Type B pancreatic cell (in vitro differentiated cells): ENCODE measurements at regions not wholly inside any gene's neighbourhood (a gene's known extent, or its start where the extent isn't known, plus 50 kb on each side); places are given as distances from the start of the nearest gene placed in this dataset.

Experiments used
- DNase-seq: peaks from one replicate; pipeline ENCODE4 v3.0.0; 2021; ENCODE audit warnings: mixed read lengths; ENCODE audit not compliant: unreplicated experiment; ENCODE audit errors: extremely low spot score
- H3K27ac Mint-ChIP-seq: 2 replicates; pipeline ENCODE4 v1.8.0; 2021; ENCODE audit warnings: mild to moderate bottlenecking, mixed read lengths
- H3K27me3 Mint-ChIP-seq: 2 replicates; pipeline ENCODE4 v1.8.0; 2021; ENCODE audit warnings: mixed read lengths
- H3K36me3 Mint-ChIP-seq: 2 replicates; pipeline ENCODE4 v1.8.0; 2021; ENCODE audit warnings: mixed read lengths
- H3K4me1 Mint-ChIP-seq: one replicate; pipeline ENCODE4 v1.8.0; 2021; ENCODE audit warnings: mixed read lengths; ENCODE audit not compliant: unreplicated experiment
- H3K4me3 Mint-ChIP-seq: 2 replicates; pipeline ENCODE4 v1.8.0; 2021; ENCODE audit warnings: mild to moderate bottlenecking, mixed read lengths
- H3K9me3 Mint-ChIP-seq: 2 replicates; pipeline ENCODE4 v1.8.0; 2021; ENCODE audit warnings: mixed read lengths
- CTCF ChIP-seq: fragments of 200-600 bp; sonication (generic); conservative IDR thresholded peaks from 2 replicates; pipeline ENCODE4 v1.5.0; 2021; ENCODE audit warnings: antibody characterized with exemption, mild to moderate bottlenecking

DNA sequence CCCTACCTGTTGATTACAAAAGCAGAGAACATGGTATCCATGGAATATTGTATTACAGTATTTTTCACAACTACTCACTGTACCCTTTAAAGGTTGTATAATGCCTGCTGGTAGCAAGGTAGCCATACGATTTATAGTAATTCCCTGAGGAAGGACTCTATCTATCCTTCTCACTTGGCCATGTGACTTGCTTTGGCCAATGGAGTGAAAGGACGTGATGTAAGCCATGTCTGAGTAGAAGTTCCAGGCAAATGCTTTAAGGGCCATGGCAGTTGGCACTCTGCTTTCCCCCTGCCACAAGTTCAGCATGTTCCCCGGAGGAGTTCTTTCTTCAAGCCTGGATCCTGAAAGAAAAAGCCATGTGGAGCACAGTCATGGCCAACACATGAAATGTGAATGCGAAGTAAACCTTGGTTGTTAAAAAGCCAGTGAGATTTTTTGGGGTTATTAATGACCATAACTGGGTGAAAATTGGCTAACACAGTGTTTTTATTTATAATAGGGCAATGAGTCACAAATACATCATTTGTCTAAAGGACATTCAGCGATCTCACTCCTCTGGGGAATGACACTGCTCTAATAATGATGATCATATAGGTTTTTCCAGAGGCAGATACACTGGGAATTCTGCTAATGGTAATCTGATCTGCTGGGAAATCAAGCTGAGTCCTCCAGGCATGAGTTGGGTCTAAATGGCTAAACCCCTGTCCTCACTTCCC lies 67.4 kb upstream of the SLC38A2 start:
- TF ChIP-seq CTCF = no peak
- Mint-ChIP-seq H3K9me3 (no peaks in the 10 kb centered on the region), H3K4me3 (no peak overlapping the region), H3K36me3 (no peaks in the 10 kb centered on the region), H3K27me3 (no peaks in the 10 kb centered on the region), H3K4me1 (peaks cover 20% of the 10 kb centered on the region), H3K27ac (no peak overlapping the region)
- DNase-seq = no peak

DNA sequence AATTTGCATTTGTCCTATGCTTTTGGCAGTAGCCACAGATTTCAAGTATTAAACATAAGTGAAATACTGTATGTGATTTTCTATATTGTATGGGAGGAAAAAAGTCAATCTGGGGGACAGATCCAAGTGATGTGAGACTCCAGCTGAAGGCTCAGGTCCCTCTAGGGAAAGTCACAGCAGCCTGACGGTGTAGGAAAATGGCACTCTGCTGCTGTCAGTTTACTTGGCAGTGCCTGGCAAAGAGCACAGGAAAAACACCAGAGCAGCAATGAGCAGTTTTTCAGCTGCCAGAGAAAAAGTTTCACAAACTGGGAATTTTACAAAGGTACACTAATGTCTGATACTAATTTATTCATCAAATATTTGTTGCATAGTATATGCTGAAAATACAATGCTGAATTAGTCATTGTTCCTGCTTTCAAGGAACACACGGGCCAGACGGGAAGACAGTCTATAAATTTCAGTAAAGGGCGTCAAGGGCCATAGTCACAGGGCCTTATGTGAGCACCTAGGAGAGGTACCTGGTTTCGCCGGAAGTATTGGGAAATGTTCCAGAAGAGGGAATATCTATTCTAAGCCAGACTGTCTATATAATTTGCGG lies 66.2 kb upstream of the SLC38A2 start:
- Mint-ChIP-seq H3K36me3 (no peaks in the 10 kb centered on the region), H3K9me3 (no peaks in the 10 kb centered on the region), H3K27me3 (no peaks in the 10 kb centered on the region), H3K4me1 (peaks cover 14% of the 10 kb centered on the region), H3K4me3 (no peak overlapping the region), H3K27ac (no peak overlapping the region)
- no peak for DNase-seq
- no peak for TF ChIP-seq CTCF

DNA sequence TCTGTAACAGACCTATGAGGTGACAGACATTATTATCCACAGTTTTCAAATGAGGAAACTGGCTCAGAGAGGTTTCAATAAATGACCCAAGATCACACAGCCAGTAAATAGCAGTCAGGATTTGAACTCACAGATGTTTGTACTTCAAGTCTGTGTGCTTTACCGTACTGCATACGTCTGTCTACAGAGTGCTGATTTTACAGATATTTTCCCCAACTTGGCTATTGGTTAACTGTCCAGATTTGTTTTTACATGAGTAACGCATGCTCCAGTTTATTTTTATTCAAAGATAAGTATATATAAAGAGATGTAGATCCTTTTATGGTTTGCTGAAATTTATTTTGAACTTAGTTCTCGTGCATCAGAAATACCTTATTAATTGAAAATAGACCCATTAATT lies 65.7 kb upstream of the SLC38A2 start:
- no peak for TF ChIP-seq CTCF
- Mint-ChIP-seq H3K27me3 (no peaks in the 10 kb centered on the region), H3K4me3 (no peak overlapping the region), H3K9me3 (no peaks in the 10 kb centered on the region), H3K36me3 (no peaks in the 10 kb centered on the region), H3K4me1 (peaks cover 14% of the 10 kb centered on the region), H3K27ac (peak overlapping the region; percentile 16)
- DNase-seq = no peak

DNA sequence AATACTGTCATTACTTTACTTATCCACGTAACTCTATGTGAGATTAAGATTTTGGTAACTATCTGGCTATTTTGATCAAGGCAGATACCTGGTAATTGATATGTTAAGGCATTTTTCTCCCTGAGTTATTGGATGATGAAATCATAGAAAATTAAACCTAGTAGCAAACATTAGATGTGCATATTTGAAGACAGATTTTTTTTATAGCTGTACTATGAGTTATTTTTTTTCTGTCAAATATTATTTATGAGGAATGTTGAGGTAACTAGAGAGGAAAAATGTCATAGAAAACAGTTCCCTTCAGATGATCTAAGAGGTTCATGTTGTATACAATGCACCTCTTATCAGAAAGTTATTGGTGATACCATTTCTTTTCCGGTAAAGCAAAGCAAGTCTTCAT lies 64.9 kb upstream of the SLC38A2 start:
- TF ChIP-seq CTCF = no peak

DNA sequence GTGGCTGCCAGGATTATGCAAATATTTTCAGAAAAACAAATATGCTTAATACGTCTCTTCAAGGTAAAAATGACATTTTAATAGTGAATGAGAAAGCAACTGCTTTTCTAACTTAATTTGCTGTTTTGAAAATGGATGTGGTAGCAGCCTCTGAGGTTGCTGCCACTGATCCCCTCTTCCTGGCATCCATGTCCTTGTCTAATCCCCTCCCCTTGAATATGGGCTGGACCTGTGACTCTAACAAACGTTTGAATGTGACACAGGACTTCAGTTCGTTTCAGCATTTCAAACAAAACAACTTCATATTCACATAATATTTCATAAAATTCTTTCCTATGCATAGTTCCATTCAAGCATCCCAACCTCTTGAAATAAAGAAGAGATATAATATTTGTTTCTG lies 64.2 kb upstream of the SLC38A2 start:
- no peaks in the 10 kb centered on the region for H3K9me3 Mint-ChIP-seq
- no peaks in the 10 kb centered on the region for H3K36me3 Mint-ChIP-seq
- no peak overlapping the region for H3K4me3 Mint-ChIP-seq
- TF ChIP-seq CTCF = no peak
- H3K27me3 Mint-ChIP-seq = no peaks in the 10 kb centered on the region
- DNase-seq = no peak
- peaks cover 10% of the 10 kb centered on the region for H3K4me1 Mint-ChIP-seq
- H3K27ac Mint-ChIP-seq = no peak overlapping the region

More for the DNA sequence above, 64.9 kb upstream of the SLC38A2 start:
- no peaks in the 10 kb centered on the region for H3K9me3 Mint-ChIP-seq
- no peaks in the 10 kb centered on the region for H3K36me3 Mint-ChIP-seq
- H3K4me1 Mint-ChIP-seq = peaks cover 11% of the 10 kb centered on the region
- no peaks in the 10 kb centered on the region for H3K27me3 Mint-ChIP-seq
- no peak for DNase-seq
- peak overlapping the region; percentile 16 for H3K27ac Mint-ChIP-seq
- no peak overlapping the region for H3K4me3 Mint-ChIP-seq
